GM12891 (cell line): ENCODE measurements at regions not wholly inside any gene's neighbourhood (a gene's known extent, or its start where the extent isn't known, plus 50 kb on each side); places are given as distances from the start of the nearest gene placed in this dataset.
"Not testable (repeated sequence)": the region's sequence is repeated elsewhere in the genome, so short reads cannot be mapped to it uniquely, and the experiment has no call there.

Source experiments
- DNase-seq: peaks from one replicate; pipeline ENCODE4 v3.0.0; 2011; ENCODE audit warnings: low spot score; ENCODE audit not compliant: insufficient read length
- FAIRE-seq: peaks from 2 replicates; lab custom pipeline; 2011; peaks lifted over from hg19 to GRCh38; lab: Jason Lieb, UNC
- PAX5 ChIP-seq: IDR thresholded peaks from 2 replicates; pipeline ENCODE4 v1.6.1; 2011; ENCODE audit warnings: low read length, moderate library complexity, mild to moderate bottlenecking; ENCODE audit not compliant: insufficient read depth, severe bottlenecking
- POLR2A ChIP-seq: IDR thresholded peaks from 2 replicates; pipeline ENCODE4 v1.6.1; 2011; ENCODE audit warnings: low read depth, low read length, control low read depth
- POLR2AphosphoS5 ChIP-seq: IDR thresholded peaks from 2 replicates; pipeline ENCODE4 v1.6.1; 2011; ENCODE audit warnings: low read depth, low read length, control low read depth
- POU2F2 ChIP-seq: IDR thresholded peaks from 2 replicates; pipeline ENCODE4 v1.6.1; 2011; ENCODE audit warnings: low read depth, mild to moderate bottlenecking, control low read depth, low read length, moderate library complexity
- SPI1 ChIP-seq: IDR thresholded peaks from 2 replicates; pipeline ENCODE4 v1.6.1; 2011; ENCODE audit warnings: low read depth, low read length, control low read depth
- TAF1 ChIP-seq: IDR thresholded peaks from 2 replicates; pipeline ENCODE4 v1.6.1; 2011; ENCODE audit warnings: low read depth, low read length, control low read depth

DNA sequence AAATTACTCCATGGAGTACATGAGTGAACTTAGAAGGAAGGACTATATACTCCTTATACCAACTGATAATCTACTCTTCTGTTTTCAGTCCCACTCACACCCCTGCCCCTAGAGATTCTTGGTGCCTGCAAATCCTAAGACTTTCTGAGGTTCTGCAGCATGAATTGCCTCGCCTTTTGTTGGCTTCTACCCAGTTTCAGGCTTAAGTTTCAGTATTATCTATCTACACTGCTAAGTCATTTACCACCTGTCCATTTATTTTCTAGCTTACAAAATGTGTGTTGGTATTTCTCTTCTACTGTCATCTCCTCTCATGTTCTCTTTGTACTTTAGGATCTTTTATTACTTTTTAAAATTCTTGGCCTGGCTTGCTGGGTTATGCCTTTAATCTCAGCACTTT lies 94.4 kb upstream of the AMOT start:
- no peak for FAIRE-seq

GRCh38 chrX:112931900-112932299 lies 91.3 kb upstream of the AMOT start:
- FAIRE-seq, result no peak
- no peak for DNase-seq
- TF ChIP-seq POLR2A, result no peak
- no peak for TF ChIP-seq TAF1
- TF ChIP-seq PAX5, result no peak
- no peak for TF ChIP-seq POLR2AphosphoS5
- TF ChIP-seq POU2F2, result no peak
- no peak for TF ChIP-seq SPI1

More for the DNA sequence above, 94.4 kb upstream of the AMOT start:
- DNase-seq, result no peak
- TF ChIP-seq TAF1, result no peak
- TF ChIP-seq SPI1, result no peak
- no peak for TF ChIP-seq POU2F2
- TF ChIP-seq POLR2AphosphoS5, result no peak
- no peak for TF ChIP-seq PAX5
- TF ChIP-seq POLR2A, result no peak

DNA sequence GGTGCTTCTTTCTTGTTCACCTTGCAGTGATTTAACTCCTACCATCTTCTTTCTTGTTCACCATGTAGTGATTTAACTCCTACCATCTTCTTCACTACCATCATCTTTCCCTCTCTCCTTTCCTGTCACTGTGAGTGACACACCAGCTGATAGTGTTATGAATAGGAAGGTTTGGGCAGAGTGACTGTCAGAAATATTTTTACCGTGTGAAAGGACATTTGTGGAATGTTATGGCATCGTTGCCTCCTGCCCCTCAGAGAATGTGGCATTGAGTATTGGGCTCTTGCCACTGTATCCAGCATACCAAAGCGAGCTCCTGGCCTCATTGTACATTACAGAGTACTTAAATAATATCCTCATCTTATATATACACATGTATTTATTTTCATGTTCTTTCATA lies 90.8 kb upstream of the AMOT start:
- TF ChIP-seq SPI1, result no peak
- TF ChIP-seq POLR2AphosphoS5, result no peak
- TF ChIP-seq TAF1, result no peak
- no peak for TF ChIP-seq POU2F2
- TF ChIP-seq POLR2A, result no peak
- no peak for TF ChIP-seq PAX5
- no peak for FAIRE-seq
- no peak for DNase-seq

GRCh38 chrX:112923381-112923780 lies 82.8 kb upstream of the AMOT start:
- FAIRE-seq, DNase-seq: not testable (repeated sequence)

- no peak for TF ChIP-seq SPI1
- no peak for TF ChIP-seq POU2F2
- TF ChIP-seq PAX5, result no peak
- TF ChIP-seq POLR2AphosphoS5, result no peak
- TF ChIP-seq POLR2A, result no peak
- no peak for TF ChIP-seq TAF1
- no peak for FAIRE-seq
- no peak for DNase-seq
Observed at GRCh38 chrX:112913807-112914206, 73.2 kb upstream of the AMOT start.

DNA sequence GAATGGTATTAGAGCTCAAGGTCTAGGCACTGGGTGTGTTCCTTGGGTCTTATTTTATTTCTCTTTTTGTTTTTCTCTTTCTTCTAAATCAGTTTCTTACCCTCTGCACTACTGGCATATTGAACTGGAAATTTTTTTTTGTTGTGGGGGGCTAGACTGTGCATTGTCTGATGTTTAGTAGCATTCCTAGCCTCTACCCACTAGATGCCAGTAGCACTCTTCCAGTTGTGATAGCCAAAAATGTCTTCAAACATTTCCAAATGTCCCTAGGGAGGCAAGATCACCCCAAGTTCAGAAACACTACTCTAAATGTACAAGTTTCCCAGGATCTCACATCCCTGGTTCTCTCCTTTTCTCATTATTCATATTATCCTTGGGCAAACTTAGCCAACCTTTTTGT lies 69.8 kb upstream of the AMOT start:
- DNase-seq (no peak), FAIRE-seq (no peak)
- TF ChIP-seq TAF1 (no peak), POLR2AphosphoS5 (no peak), POLR2A (no peak), PAX5 (no peak), POU2F2 (no peak), SPI1 (no peak)

GRCh38 chrX:112901869-112902725 lies 61.5 kb upstream of the AMOT start:
- no peak for FAIRE-seq
- DNase-seq, result no peak
- TF ChIP-seq SPI1 (no peak), POU2F2 (no peak)

DNA sequence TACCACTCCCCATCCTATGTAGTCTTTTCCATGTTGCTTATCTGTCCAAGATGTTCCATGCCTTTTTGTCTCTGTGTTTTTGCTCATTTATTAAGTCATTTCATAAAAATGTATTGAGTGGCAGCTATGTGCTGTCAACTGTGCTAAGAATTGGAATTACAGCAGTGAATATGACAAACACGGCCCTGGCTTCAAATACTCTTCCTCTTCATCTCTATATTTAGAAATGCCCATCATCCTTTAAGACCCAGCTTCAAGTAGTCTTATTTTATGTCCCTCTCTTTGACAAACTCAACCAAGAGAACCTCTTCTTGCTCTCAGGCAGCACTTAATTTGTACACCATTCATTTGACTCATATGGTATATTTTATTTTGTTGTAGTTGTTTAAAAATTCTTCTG lies 55.4 kb upstream of the AMOT start:
- TF ChIP-seq POU2F2 (no peak), SPI1 (no peak), PAX5 (no peak), POLR2AphosphoS5 (no peak), TAF1 (no peak), POLR2A (no peak)
- no peak for FAIRE-seq
- no peak for DNase-seq
